Lung microvascular endothelial cell (primary cell): ENCODE measurements at regions not wholly inside any gene's neighbourhood (a gene's known extent, or its start where the extent isn't known, plus 50 kb on each side); places are given as distances from the start of the nearest gene placed in this dataset.

Experiments
- DNase-seq, 2 donors: peaks; one replicate each; pipeline versions ENCODE4 v3.0.0 to v3.0.0-alpha.2; 2010; ENCODE audit warnings: low read depth in 2 of 2

- no peak for DNase-seq
These were observed 639.6 kb downstream of the ARAP2 start for GRCh38 chr4:35604724-35605123.

- no peak for DNase-seq
These were observed 636.1 kb downstream of the ARAP2 start for GRCh38 chr4:35608205-35608604.

DNA sequence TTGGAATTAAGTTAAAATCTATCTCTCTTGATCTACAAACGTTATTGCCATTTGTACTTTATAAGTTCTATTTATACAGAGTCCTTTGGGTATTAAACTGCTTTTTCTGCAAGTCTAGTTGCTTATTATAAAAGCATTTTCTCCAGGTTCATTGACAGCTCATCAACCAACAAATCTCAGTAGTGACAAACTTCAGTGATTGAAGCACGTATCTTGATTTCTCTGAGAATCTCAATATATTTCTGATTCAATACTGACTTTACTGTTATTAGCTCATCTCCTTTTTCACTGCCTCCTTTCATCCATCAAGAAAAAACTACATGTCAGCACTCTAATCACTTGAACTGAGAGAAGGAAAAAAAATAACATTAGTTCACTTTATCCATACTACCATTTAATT, 630.2 kb downstream of the ARAP2 start:
- no peak for DNase-seq

DNA sequence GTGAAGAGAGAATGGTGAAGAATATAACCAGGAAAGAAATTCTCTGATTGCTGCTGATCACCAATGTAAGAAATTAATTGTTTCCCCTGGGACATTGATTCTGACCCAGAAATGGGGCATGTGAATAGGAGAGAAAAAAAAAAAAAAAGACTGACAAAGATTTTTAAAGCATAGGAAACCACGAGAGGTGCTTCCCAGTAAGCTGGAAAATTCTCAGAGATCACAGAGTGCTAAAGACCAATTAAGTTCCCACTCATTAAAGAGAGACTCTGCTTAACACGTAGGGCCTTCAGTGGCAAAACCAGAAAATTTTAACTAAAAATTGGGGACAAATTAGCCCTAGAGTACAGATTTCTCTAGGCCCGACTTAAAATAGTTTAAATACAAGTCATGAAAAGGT, 604.4 kb downstream of the ARAP2 start:
- no peak for DNase-seq

DNA sequence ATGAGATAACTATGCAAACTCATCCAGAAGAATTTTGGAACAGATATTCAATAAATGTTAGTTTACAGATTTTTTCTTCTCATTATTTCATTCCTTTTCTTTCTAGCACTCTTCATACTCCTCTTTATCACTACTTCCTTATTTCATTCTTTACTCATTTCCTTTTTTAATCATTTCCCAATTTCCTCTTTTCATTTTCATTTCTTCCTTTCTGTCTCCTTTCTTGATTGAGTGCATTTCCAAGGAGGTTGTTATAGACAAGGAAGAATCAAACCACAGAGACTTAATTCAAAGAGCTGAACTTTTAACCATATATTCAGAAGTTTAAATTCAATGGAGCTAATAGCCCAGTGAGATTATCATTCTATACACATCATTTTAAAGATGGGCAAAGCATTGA, 600.7 kb downstream of the ARAP2 start:
- DNase-seq: no peak

- no peak for DNase-seq
These were observed 599.7 kb downstream of the ARAP2 start for GRCh38 chr4:35644591-35644990.

GRCh38 chr4:35649011-35649410, 595.3 kb downstream of the ARAP2 start:
- no peak for DNase-seq

GRCh38 chr4:35649778-35650177, 594.5 kb downstream of the ARAP2 start:
- DNase-seq: no peak

DNA sequence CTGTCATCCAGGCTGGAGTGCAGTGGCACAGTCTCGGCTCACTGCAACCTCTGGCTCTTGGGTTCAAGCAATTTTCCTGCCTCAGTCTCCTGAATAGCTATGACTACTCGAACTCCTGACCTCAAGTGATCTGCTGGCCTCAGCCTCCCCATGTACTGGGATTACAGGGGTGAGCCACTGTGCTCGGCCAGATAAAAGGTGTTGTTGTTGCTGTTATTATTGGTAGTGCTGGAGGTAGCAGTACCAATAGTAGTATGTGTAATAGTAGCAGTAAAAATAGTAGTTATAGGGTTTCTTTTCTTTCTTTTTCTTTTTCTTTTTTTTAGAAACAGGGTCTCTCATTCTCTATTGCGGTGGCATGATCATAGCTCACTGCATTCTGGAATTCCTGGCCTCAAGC, 592.1 kb downstream of the ARAP2 start:
- DNase-seq: no peak

GRCh38 chr4:35653451-35653850, 590.9 kb downstream of the ARAP2 start:
- DNase-seq: no peak

DNA sequence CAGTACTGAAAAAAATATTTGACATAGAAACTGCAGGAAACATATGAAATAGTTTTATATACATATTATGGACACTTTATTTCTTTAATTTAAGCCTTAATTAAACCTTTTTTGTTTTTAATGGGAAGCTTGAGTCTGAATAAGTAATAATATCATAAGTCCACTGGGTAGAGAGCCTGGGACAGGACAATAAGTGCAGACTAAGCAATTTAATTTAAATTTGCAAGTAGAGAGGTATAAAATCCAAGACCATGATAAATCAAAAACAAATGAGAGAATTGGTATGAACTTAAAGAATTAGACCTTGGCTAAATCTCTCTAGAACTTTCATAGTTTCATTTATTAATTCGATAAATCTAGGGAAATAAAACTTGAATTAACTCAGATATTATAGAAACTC, 571.2 kb downstream of the ARAP2 start:
- no peak for DNase-seq

DNA sequence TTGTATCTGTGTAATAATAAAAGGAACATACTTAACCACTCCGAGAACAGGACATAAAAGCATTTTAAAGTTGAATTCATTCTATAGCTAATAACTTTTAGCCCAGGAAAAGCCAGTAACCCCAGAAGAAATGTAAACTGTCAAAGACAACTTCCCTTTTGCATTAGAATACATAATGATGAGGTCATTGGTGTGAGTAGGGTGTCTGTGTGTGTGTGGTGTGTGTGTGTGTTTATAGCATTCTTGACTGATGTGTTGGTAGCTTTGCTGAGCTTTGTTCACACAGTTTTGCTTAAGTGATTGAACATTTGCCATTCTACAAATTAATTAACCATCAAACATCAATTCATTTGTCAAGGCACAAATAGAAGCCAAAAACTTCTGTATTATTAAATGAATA, 559.6 kb downstream of the ARAP2 start:
- no peak for DNase-seq

DNA sequence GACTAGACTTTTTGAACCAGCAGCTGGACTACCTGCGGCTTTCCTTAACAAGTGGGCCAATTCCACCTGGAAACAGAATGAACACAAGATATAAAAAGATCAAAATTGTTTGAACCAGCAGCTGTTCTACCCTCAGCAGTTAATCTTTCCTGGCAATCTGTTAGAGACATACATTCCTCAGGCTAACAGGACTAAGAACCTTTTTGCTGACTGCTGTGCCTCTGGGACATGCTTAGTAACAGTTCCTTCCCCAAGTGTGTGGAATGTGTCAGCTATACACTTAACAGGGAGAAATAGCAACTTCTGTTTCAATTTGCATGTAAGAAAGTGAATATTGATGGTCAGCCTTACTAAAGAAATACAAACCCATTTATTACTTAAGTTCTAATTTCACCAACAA, 554.4 kb downstream of the ARAP2 start:
- DNase-seq: no peak

- DNase-seq: no peak
These were observed 554.0 kb downstream of the ARAP2 start for GRCh38 chr4:35690271-35690670.

DNA sequence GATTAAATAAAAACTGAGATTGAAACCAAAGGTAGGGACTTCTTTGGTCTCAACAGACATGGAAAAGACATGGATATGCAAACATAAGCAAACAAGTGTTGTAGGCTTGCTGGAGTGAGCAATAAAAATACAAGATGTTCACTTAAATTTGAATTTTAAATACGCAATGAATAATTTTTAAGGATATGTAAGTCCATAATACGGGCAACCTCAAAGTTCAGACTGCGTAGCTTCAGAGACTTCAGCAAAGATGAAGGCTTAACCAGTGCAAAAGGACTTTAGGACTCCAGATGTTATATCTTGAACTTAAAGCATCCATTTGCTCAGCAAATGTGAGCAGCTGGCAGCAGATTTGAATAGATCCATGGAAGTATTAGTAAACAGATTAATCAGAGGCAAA, 549.3 kb downstream of the ARAP2 start:
- DNase-seq: no peak

- DNase-seq: no peak
These were observed 548.9 kb downstream of the ARAP2 start for GRCh38 chr4:35695421-35695820.

DNA sequence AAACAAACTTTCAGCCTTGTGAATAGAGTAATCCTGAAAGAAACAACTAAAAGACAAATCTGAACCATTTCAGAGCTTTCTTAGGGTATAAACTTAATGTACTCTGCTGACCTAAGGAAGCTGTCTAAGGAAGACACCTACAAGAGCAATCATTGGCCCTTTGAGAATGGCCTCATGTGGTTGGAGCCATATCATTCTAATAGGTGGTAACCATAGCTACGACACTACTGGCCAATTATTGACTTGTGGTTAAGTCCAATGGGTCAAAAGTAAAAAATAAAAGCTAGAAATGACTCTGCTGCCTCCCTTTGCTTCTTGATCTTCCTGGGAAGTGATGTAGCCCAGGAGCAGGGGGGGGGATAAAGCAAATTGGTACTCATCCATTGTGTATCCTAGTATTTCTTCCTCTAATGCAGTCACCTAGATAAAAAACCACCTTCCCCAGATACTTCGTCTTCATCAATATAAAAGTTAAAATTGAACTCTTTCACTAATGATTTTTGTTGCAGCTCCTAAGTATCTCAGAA, 547.0 kb downstream of the ARAP2 start:
- no peak for DNase-seq

DNA sequence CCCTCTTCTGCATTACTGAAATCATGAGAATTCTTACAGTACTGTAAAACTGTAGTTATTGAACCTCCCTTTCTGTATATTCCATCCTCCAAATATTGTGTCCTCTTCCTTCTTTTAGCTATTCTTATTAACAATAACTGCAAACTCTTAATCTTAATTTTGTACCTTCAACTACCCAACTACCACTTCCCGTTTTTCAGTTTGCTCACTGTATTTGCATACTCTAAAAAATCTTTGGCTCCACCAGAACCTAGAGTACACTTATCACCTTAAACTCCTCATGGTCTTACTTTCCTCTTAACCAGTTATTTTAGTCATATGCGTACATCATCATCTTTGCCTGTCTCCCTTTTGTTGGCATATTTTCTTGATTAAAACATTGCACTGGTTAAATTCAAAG, 543.7 kb downstream of the ARAP2 start:
- no peak for DNase-seq

- no peak for DNase-seq
These were observed 535.2 kb downstream of the ARAP2 start for GRCh38 chr4:35709080-35709479.

- DNase-seq: no peak
These were observed 534.0 kb downstream of the ARAP2 start for GRCh38 chr4:35710343-35710742.

DNA sequence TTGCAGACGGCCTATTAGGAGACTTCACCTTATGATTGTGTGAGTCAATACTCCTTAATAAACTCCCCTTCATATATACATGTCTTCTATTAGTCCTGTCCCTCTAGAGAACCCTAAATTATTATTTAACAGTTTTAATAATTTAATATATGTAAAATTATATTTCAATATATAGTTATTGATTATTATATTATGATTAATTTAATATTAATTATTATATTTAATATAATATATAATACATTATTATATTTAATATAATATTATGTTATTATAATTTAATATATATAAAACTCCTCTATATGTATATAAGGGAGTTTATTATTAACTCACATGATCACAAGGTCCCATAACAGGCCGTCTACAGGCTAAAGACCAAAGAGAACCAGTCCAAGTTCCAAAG, 533.2 kb downstream of the ARAP2 start:
- DNase-seq: no peak

- DNase-seq: no peak
These were observed 520.3 kb downstream of the ARAP2 start for GRCh38 chr4:35723973-35724372.

DNA sequence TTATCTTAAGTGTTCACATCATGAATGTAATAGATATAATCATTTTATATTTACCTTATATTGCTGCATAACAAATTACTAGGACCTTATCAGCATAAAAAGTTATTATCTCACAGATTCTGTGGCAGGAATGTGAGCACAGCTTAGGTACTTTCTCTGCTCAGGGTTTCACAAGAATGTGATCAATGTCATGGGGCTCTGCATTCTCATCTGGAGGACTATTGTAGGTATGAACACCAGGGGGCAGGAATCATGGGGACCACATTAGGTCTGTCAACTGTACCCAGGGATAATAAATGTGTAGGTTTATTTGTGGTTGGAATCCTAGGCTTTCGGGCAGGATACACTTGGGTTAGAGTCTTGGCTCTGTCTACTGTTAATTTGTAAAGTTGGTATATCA, 519.2 kb downstream of the ARAP2 start:
- DNase-seq: no peak

DNA sequence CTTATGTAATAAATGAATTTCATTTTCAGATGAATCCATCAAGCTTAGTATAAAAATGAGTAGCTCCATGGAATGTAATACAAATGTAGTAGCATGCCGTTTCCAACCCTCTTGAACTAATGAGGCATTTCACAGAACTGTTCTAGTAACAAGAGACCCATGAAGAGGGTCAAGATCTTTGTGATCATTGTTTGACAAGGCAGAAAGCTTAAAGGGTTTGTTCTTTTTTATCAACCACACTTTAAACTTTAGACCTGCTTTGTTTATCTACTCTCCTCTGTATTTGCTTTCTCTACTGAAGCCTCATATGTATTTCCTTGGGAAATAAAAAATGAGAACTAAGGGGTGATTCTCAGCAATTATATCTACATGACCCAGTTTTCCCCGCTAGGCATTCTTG, 513.9 kb downstream of the ARAP2 start:
- no peak for DNase-seq
